ENCODE measurements at regions not wholly inside any gene's neighbourhood (a gene's known extent, or its start where the extent isn't known, plus 50 kb on each side); places are given as distances from the start of the nearest gene placed in this dataset.

DNA sequence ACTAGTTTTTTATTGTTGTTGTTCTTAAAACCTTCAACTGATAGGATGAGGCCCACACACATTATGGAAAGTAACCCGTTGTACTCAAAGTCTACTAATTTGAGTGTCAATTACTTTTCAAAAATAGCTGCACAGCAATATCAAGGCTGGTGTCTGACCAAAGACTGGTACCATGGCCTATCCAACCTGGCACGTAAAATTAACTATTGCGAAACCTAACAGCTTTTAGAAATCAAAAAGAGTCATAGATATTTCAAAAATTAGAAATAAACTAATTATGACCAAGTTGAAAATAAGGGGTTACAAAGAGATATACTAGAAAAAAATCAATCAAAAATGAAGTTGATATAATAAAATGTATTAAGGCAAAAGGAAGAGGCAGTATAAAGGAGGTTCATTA is 501.5 kb upstream of the SLC8A1 start:
- no peak for DNase-seq (ENCODE audit: low spot score)
- in situ Hi-C loops (cut with MboI; ENCODE audit: low sequenced_read_pairs, unreplicated experiment) = no loop called here
- TF ChIP-seq, protein P1, sequence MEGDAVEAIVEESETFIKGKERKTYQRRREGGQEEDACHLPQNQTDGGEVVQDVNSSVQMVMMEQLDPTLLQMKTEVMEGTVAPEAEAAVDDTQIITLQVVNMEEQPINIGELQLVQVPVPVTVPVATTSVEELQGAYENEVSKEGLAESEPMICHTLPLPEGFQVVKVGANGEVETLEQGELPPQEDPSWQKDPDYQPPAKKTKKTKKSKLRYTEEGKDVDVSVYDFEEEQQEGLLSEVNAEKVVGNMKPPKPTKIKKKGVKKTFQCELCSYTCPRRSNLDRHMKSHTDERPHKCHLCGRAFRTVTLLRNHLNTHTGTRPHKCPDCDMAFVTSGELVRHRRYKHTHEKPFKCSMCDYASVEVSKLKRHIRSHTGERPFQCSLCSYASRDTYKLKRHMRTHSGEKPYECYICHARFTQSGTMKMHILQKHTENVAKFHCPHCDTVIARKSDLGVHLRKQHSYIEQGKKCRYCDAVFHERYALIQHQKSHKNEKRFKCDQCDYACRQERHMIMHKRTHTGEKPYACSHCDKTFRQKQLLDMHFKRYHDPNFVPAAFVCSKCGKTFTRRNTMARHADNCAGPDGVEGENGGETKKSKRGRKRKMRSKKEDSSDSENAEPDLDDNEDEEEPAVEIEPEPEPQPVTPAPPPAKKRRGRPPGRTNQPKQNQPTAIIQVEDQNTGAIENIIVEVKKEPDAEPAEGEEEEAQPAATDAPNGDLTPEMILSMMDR (IDR thresholded peaks at IDR 0.05; ENCODE audit: borderline replicate concordance, control extremely low read depth, extremely low read depth, insufficient read depth, missing control alignments) = no peak

DNA sequence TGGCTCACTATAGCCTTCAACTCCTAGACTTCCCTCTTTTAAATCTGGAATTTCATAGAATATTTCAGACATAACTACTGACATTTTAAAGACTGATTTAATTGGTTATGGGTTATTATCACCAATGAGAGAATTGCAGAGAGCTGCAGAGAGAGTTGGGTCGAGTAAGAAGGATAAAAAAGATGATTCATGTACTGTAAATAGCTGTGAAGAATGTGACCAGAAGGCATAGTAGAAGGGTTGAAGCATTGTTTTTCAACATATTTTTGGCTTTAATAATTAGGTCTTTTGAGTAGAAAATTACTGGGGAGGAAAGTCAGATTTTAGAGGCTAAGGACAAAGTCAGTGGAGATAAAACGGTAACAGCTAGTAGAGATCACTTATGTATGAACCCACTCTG is 503.2 kb upstream of the SLC8A1 start:
- in situ Hi-C loops (cut with MboI; ENCODE audit: low sequenced_read_pairs, unreplicated experiment) = no loop called here
- TF ChIP-seq, protein P1 (IDR thresholded peaks at IDR 0.05; ENCODE audit: borderline replicate concordance, control extremely low read depth, extremely low read depth, insufficient read depth, missing control alignments) = no peak
- no peak for DNase-seq (ENCODE audit: low spot score)

DNA sequence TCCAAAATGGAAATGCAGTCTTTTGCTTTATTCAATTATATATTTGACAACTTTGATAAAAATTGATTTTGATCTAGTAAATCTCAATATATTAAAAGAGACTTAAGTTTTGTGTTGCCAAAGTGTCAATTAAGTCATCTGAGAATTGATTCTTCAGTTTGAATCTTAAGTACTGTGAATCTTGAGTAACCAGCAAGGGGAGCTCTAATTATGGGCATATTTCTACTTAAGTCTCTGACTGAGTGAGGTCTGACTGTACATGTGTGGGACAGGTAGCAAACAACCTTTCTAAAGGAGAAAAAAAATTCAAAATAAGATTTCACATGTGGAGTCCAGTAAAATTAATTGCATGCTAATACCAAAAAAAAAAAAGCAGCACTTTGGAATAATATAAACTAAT is 503.7 kb upstream of the SLC8A1 start:
- in situ Hi-C loops (cut with MboI; ENCODE audit: low sequenced_read_pairs, unreplicated experiment) = no loop called here
- TF ChIP-seq, protein P1 (IDR thresholded peaks at IDR 0.05; ENCODE audit: borderline replicate concordance, control extremely low read depth, extremely low read depth, insufficient read depth, missing control alignments) = no peak
- DNase-seq (ENCODE audit: low spot score) = no peak

DNA sequence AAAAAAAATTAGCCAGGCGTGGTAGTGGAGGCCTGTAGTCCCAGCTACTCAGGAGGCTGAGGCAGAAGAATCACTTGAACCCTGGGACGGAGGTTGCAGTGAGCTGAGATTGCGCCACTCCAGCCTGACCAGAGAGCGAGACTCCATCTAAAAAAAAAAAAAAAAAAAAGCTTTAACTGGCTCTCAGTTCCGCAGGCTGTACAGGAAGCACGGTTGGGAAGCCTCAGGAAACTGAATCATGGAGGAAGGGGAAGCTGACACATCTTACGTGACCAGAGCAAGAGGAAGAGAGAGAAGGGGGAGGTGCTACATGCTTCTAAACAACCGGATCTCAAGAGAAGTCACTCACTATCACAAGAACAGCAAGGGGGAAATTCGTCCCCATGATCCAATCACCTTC is 505.6 kb upstream of the SLC8A1 start:
- TF ChIP-seq, protein P1 (IDR thresholded peaks at IDR 0.05; ENCODE audit: borderline replicate concordance, control extremely low read depth, extremely low read depth, insufficient read depth, missing control alignments) = no peak
- in situ Hi-C loops (cut with MboI; ENCODE audit: low sequenced_read_pairs, unreplicated experiment) = no loop called here

DNA sequence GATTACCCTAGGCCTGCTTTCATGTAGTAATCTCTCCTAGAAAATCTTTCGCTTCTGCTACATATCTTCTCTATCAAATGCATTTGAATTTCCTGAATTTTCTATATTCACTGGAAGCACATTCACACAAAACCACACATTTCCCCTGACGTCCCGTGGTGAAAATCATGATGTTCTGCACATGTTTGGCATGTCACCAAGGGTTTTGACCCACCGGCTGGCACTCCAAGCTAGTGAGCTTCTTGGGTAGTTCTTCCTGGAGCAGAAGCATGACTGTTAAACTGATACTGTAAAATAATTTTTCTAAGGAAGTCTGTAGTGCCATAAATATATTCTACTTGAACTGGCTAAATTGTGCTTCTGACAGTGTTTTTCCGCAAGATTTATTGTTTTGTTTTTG is 510.1 kb upstream of the SLC8A1 start:
- TF ChIP-seq, protein P1 (IDR thresholded peaks at IDR 0.05; ENCODE audit: borderline replicate concordance, control extremely low read depth, extremely low read depth, insufficient read depth, missing control alignments) = no peak
- in situ Hi-C loops (cut with MboI; ENCODE audit: low sequenced_read_pairs, unreplicated experiment) = no loop called here
- no peak for DNase-seq (ENCODE audit: low spot score)

More for the DNA sequence above, 505.6 kb upstream of the SLC8A1 start:
- no peak for DNase-seq (ENCODE audit: low spot score)

DNA sequence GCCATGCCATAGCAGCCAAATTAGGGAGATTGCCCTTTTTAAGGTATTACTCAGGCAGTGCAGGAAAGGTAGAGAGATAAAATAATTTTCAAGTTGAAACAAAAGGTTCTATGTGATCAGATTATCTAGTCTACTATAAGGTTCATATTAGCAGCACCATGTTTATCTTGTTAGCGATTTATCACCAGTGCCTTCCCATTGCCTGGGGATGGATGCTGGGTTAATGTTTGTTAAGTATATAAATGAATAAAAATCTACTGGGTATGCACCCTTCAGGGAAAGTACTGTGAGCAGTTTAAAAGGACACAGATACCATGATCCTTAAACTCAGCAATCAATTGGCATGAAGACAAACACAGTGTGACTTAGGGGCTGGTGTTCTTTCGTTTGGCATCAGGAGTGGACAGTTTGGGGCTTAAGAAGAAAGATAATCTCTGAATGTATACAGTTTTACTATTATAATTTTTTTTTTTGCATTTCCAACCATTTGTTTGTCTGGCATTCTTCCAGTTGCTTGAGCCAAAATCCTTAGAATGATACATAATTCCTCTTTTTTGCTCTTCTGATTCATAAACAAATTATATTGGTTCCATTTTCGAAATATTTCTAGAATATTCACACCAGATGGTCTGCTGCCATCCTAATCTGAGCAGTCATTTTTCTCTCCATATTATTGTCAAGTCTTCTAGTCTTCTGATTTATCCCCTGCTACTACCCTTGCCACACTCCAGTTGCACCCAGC is 512.8 kb upstream of the SLC8A1 start:
- TF ChIP-seq, protein P1 (IDR thresholded peaks at IDR 0.05; ENCODE audit: borderline replicate concordance, control extremely low read depth, extremely low read depth, insufficient read depth, missing control alignments) = no peak
- in situ Hi-C loops (cut with MboI; ENCODE audit: low sequenced_read_pairs, unreplicated experiment) = no loop called here
- no peak for DNase-seq (ENCODE audit: low spot score)

Data from GM13976 (cell line).